NCI-H226 (cell line): ENCODE measurements at regions not wholly inside any gene's neighbourhood (a gene's known extent, or its start where the extent isn't known, plus 50 kb on each side); places are given as distances from the start of the nearest gene placed in this dataset.

Experiments
- DNase-seq: peaks from one replicate; pipeline ENCODE4 v3.0.0-alpha.2; 2015

DNA sequence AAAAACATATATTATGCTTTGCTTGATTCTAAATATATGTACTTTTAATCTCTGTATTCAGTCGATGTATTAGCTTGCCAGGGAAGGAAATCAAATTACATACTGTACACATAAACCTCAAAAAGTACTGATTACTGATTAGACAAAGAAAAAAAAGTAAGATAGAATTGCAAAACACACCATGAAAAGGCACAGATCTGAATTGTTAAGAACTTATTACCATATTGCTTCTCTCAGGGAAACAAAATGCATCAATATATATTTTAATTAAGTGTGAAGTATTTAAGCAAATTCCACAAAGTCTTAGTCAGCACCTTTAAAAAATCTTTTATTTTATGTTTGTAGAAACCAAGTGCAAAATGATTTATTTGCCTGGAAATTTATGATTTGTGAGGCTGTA lies 309.3 kb downstream of the RNF144A start:
- DNase-seq, result no peak

GRCh38 chr2:7233126-7233525 lies 315.9 kb downstream of the RNF144A start:
- no peak for DNase-seq

DNA sequence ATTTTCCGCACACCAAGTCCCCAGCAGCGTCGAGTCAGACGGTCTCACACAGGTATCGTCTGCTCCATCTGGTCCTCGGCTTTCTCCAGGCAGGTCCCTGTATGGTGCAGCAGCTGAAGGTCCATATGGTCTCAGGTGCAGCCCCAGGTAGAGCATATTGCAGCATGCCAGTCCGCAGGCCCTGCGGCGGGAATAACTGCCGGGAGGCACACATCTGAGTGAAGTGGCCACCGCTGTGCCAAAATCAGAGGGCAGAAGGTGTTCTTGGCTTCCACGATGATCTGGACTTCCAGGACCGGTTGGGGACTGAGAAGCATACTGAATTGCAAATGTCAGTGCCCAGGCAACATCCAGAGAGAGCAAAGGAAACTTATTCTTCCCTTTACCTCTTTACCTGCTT lies 320.3 kb downstream of the RNF144A start:
- no peak for DNase-seq

- DNase-seq, result no peak
Measured at GRCh38 chr2:7239078-7239477, 321.9 kb downstream of the RNF144A start.

DNA sequence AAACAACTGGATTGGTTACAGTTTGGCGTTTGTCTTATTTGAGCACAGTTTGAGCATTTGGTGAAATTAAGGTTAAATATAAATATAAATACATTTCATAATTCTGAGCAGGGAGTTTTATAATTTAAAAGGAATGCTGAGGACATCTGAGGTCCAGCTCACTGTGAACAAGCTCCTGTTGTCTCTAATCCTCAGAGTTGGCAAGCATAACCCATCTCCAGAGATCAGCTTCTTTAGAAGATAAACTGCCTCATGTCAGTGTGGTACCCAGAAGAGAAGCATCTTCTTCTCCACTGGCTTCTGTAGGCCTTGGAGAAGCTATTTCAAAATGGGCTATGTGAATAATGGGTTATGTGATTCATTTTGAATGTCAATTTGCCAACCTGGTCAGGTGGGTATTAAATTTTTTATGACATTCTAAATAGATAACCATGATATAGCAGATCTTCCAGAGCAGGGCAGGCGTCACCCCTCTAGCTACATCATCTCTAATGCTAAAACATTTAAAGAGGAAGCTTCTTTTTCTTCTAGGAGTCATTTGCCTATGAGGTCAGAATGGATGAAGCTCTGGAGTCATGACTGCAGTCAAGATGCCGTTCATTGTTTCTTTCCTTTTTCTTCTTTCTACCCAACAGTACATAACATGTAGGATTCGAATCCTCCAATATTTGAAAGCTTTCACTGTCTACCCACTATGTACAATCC lies 324.0 kb downstream of the RNF144A start:
- no peak for DNase-seq

DNA sequence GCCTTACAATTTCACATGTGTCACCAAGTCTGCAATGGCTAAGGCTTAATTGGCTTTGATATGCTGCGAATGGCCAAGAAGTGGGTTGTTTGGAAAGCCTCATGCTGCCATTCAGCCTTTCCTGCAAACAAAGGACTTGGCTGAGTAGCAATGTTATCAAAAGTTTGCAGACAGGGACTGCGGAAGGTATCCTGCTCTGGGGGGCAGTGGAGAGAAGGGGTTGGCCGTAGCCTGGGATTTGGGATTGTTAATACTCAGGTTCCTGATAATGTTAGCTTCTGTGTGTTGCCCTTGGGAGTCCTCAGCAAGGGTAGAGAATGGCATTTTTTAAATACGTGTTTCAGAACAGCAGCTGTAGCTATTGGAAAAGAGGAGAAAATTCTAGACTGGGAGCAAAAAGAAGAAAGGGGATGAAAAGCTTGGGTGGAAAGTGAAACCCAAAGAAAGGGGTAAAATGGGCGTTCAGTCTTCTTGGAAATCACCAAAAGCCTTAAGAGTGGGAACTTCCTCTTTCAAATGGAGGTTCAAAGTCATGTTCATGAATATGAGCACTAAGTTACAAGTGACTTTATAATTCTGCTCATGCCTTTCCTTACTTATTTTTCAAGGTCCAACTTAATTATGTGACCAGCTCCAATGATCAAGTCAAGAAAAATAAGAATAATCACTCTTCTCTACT lies 325.1 kb downstream of the RNF144A start:
- no peak for DNase-seq

DNA sequence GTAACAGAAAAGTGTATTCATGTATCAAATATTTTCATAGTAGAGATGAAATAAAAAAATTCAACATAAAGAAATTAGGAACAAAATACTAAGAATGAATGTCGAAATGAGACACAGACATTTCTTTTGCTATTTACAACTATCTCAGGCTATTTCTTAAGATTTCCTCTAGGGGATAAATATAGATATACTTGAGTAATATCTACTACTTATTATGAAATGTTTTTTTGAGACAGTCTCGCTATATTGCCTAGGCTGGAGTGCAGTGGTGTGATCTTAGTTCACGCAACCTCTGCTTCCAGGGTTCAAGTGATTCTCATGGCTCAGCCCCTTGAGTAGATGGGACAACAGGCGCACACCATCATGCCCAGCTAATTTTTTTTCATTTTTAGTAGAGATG lies 326.1 kb downstream of the RNF144A start:
- no peak for DNase-seq

GRCh38 chr2:7256377-7256776 lies 339.2 kb downstream of the RNF144A start:
- no peak for DNase-seq

- DNase-seq, result no peak
Measured at GRCh38 chr2:7262727-7263126, 345.5 kb downstream of the RNF144A start.

DNA sequence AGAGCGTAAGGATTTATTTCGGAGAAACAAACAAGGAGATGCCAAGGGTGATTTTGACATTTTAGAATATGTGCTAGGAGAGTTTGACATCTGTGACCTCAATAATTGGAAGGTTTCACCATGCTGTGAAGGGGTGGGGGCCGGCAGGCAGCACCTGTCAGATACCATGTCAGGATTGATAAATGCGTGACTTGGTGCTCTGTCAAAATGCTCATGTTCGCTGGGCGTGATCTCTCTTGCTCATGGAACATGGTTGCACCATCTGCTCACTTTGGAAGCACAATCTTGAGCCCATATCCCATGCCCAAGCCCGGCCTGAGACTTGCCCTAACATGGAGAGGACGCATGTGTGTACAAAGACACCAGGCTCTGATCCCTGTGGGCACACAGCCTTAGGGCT lies 347.6 kb downstream of the RNF144A start:
- no peak for DNase-seq

- DNase-seq, result no peak
Measured at GRCh38 chr2:7265286-7265685, 348.1 kb downstream of the RNF144A start.

DNA sequence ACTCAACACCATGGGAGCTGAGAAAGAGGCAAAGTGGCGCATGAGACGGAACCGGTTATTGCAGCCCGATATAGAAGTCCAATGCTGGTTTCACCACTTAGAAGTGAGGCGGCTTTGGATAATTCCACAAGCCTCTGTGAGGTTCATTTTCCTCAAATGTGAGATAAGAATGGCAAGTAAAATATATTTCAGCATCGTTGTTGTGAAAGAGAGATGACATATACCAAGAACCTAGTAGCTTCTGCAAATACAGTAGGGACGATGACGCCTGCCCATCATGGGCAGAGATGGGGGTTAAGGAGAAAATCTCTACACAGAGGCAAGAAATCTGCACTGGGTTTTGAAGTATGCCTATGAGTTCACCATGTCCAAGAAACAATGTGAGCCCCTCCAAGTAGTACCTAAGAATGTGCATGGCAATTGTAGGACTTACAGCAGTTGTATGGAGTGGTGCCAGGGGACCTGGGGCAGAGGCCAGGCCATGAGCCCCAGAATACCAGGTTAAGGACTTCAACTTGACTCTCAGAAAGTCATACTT lies 352.0 kb downstream of the RNF144A start:
- no peak for DNase-seq

- no peak for DNase-seq
Measured at GRCh38 chr2:7270011-7270431, 352.8 kb downstream of the RNF144A start.

DNA sequence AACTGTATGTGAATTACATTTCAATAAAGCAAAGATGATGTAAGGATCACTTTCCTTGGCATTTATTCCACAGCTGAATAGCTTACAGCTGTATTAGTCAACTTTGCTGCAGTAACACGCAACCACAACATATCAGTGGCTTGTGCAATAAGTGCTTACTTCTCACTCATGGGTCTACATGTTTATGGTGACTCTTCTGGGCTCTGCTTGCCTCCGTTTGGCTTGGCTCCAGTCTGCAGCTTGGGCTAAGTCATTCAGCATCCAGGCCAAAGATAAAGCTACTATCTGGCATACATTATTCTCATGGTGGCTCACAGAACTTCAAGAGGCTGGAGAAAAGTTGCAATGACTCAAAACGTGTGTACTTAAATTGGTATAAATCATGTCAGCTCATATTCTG lies 355.0 kb downstream of the RNF144A start:
- DNase-seq, result peak; percentile 58

- DNase-seq, result no peak
Measured at GRCh38 chr2:7278984-7279383, 361.8 kb downstream of the RNF144A start.

- no peak for DNase-seq
Measured at GRCh38 chr2:7279421-7279949, 362.3 kb downstream of the RNF144A start.

GRCh38 chr2:7280790-7281189 lies 363.6 kb downstream of the RNF144A start:
- no peak for DNase-seq

- DNase-seq, result no peak
Measured at GRCh38 chr2:7281231-7282201, 364.3 kb downstream of the RNF144A start.

DNA sequence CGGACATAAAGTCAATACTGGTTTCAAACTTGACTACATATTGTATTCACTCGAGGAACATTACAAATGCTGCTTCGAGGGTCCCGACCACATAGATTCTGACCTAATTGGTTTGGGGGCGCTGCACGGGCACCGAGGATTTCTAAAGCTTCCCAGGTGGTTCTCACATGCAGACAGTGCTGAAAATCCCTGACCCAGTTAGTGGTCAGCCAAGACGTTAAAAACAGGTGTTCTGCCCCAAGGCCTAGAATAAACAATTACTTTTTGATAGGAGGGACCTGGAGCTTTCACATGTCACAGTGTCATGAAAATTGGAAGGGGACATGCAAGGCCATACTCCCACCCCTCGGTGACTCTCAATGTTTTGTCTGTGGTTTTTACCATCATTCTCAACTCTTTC lies 368.9 kb downstream of the RNF144A start:
- DNase-seq, result no peak

GRCh38 chr2:7288484-7288883 lies 371.3 kb downstream of the RNF144A start:
- no peak for DNase-seq

GRCh38 chr2:7289697-7290096 lies 372.5 kb downstream of the RNF144A start:
- no peak for DNase-seq

GRCh38 chr2:7292154-7292691 lies 375.0 kb downstream of the RNF144A start:
- no peak for DNase-seq

GRCh38 chr2:7309582-7309981 lies 392.4 kb downstream of the RNF144A start:
- DNase-seq, result no peak
